ENCODE measurements at regions not wholly inside any gene's neighbourhood (a gene's known extent, or its start where the extent isn't known, plus 50 kb on each side); places are given as distances from the start of the nearest gene placed in this dataset.
A peak's percentile ranks its signal among the peaks of the same experiment; 100 is the strongest.

DNA sequence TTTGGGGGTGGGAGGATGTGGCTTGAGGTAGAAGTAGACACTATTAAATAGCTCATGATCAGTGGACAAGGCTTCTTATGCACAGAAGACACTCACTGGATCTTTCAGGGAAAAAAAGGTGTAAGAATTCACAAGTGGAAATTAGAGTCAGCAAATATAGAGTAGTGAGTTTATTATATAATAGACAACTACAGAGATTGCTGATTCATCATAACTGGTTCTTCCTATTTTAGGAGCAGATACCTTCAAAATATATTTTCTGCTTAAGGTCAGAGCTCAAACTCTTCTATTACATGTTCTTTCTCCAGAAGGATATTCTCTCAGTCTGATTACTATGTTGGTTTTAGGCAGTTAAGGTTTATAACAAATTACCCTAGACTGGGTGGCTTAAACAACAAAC lies 646.9 kb upstream of the CDH7 start:
- TF ChIP-seq, protein P1, sequence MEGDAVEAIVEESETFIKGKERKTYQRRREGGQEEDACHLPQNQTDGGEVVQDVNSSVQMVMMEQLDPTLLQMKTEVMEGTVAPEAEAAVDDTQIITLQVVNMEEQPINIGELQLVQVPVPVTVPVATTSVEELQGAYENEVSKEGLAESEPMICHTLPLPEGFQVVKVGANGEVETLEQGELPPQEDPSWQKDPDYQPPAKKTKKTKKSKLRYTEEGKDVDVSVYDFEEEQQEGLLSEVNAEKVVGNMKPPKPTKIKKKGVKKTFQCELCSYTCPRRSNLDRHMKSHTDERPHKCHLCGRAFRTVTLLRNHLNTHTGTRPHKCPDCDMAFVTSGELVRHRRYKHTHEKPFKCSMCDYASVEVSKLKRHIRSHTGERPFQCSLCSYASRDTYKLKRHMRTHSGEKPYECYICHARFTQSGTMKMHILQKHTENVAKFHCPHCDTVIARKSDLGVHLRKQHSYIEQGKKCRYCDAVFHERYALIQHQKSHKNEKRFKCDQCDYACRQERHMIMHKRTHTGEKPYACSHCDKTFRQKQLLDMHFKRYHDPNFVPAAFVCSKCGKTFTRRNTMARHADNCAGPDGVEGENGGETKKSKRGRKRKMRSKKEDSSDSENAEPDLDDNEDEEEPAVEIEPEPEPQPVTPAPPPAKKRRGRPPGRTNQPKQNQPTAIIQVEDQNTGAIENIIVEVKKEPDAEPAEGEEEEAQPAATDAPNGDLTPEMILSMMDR (IDR thresholded peaks at IDR 0.05; ENCODE audit: borderline replicate concordance, extremely low read depth, insufficient read depth): no peak
- no peak overlapping the region for H3K27ac ChIP-seq (ENCODE audit: low read depth in 2 of 2, low read length in 2 of 2)
- DNase-seq (no peak), FAIRE-seq (no peak)
- H3K27me3 ChIP-seq (ENCODE audit: control insufficient read depth, insufficient read depth, low read length): no peaks in the 10 kb centered on the region
- peaks cover 0 to 6% (median 2%) of the 10 kb centered on the region in 3 donors for H3K9me3 ChIP-seq (ENCODE audit: control insufficient read depth in 2 of 3, insufficient read depth in 1 of 3, low read length in 3 of 3)
- H3K9ac ChIP-seq (ENCODE audit: low read length in 3 of 3): no peak overlapping the region
- no peaks in the 10 kb centered on the region for H3K4me1 ChIP-seq (ENCODE audit: control insufficient read depth in 2 of 3, insufficient read depth in 2 of 3, low read depth in 1 of 3, low read length in 3 of 3)
- no peak overlapping the region for H3K4me3 ChIP-seq (ENCODE audit: low read length in 3 of 3)
- H3K36me3 ChIP-seq (ENCODE audit: control insufficient read depth in 2 of 3, insufficient read depth in 3 of 3, low read length in 3 of 3): no peaks in the 10 kb centered on the region
- intact Hi-C loops (cut with DNase I): no loop called here

DNA sequence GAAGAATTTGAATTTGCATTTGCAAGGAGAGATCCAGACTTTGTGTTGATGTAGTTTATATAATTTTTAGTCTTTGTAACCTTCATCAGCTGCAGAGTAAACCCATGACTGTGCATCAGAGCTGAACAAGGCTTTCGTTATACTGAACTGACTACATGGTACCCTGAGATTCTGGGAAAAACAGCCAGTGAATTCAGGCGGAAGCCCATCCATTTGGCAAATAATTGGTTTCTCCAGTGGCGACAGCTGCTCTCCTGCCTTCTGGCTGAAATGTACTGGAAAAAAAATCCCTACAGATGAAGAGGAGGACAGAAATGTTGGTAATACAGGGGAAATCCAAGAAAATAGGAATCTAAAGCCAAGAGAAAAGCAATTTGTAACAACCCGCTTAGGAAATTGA lies 657.5 kb upstream of the CDH7 start:
- H3K4me3 ChIP-seq (ENCODE audit: low read length in 3 of 3): no peak overlapping the region
- H3K9me3 ChIP-seq (ENCODE audit: control insufficient read depth in 2 of 3, insufficient read depth in 1 of 3, low read length in 3 of 3): no peaks in the 10 kb centered on the region
- no peak for DNase-seq
- intact Hi-C loops (cut with DNase I): no loop called here
- no peaks in the 10 kb centered on the region for H3K27me3 ChIP-seq (ENCODE audit: control insufficient read depth, insufficient read depth, low read length)
- TF ChIP-seq, protein P1 (IDR thresholded peaks at IDR 0.05; ENCODE audit: borderline replicate concordance, extremely low read depth, insufficient read depth): no peak
- FAIRE-seq: no peak
- H3K9ac ChIP-seq (ENCODE audit: low read length in 3 of 3): no peak overlapping the region
- no peaks in the 10 kb centered on the region for H3K4me1 ChIP-seq (ENCODE audit: control insufficient read depth in 2 of 3, insufficient read depth in 2 of 3, low read depth in 1 of 3, low read length in 3 of 3)
- H3K36me3 ChIP-seq (ENCODE audit: control insufficient read depth in 2 of 3, insufficient read depth in 3 of 3, low read length in 3 of 3): no peaks in the 10 kb centered on the region
- no peak overlapping the region for H3K27ac ChIP-seq (ENCODE audit: low read depth in 2 of 2, low read length in 2 of 2)

DNA sequence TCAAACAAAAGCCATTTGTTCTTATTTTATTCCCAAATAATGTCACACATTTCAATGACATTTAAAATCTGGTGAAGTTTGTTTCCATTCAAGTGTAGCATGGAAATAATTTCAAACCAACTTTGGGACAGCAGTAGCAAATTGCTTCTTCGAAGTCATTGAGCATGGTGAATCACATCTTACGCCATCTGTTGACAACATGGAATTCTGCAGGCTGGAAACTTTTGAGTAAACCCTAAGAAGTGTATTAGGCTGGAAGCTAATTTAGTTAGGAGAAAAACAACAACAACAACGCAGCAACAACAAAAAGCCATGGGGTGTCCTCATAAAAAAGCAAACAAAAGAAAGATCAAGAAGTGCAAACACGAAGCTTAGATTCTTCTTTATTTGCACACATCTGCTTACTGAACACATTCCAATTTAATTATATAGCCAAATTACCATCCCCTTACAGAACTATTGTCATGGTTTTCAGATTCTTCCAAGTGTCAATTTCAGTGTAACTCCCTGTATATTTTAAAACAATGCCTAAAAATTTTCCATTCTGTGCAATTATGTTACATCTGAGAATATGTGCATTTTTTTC lies 659.0 kb upstream of the CDH7 start:
- DNase-seq (peak in 2 of 5 donors; percentile 39 to 56), FAIRE-seq (no peak)
- intact Hi-C loops (cut with DNase I): no loop called here
- Histone ChIP-seq H3K27ac (ENCODE audit: low read depth in 2 of 2, low read length in 2 of 2) (no peak overlapping the region), H3K9me3 (ENCODE audit: control insufficient read depth in 2 of 3, insufficient read depth in 1 of 3, low read length in 3 of 3) (no peaks in the 10 kb centered on the region), H3K4me3 (ENCODE audit: low read length in 3 of 3) (no peak overlapping the region), H3K27me3 (ENCODE audit: control insufficient read depth, insufficient read depth, low read length) (no peaks in the 10 kb centered on the region), H3K36me3 (ENCODE audit: control insufficient read depth in 2 of 3, insufficient read depth in 3 of 3, low read length in 3 of 3) (no peaks in the 10 kb centered on the region), H3K9ac (ENCODE audit: low read length in 3 of 3) (no peak overlapping the region), H3K4me1 (ENCODE audit: control insufficient read depth in 2 of 3, insufficient read depth in 2 of 3, low read depth in 1 of 3, low read length in 3 of 3) (no peaks in the 10 kb centered on the region)
- TF ChIP-seq, protein P1 (IDR thresholded peaks at IDR 0.05; ENCODE audit: borderline replicate concordance, extremely low read depth, insufficient read depth): peak; percentile 42

DNA sequence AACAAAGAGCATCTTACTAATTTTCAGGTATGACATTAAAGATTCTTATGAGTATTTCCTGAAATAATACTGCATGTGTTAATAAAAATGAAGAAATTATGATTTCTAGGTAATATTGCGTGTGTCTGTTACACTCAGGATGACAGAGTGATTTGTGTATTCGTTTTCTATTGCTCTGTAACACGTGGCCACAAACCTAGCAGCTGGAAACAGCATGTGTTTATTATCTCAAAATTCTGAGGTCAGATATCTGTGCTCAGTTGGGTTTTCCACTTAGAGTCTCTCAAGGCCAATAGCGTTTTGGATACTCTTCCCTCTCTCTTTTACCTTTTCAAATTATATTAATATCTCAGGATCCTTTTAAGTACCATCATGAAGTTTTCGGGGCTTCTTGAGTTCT lies 667.9 kb upstream of the CDH7 start:
- no peak for FAIRE-seq
- intact Hi-C loops (cut with DNase I): no loop called here

More for the DNA sequence above, 667.9 kb upstream of the CDH7 start:
- no peak overlapping the region for H3K27ac ChIP-seq (ENCODE audit: low read depth in 2 of 2, low read length in 2 of 2)
- TF ChIP-seq, protein P1 (IDR thresholded peaks at IDR 0.05; ENCODE audit: borderline replicate concordance, extremely low read depth, insufficient read depth): no peak
- H3K36me3 ChIP-seq (ENCODE audit: control insufficient read depth in 2 of 3, insufficient read depth in 3 of 3, low read length in 3 of 3): no peaks in the 10 kb centered on the region
- no peaks in the 10 kb centered on the region for H3K27me3 ChIP-seq (ENCODE audit: control insufficient read depth, insufficient read depth, low read length)
- no peak overlapping the region for H3K4me3 ChIP-seq (ENCODE audit: low read length in 3 of 3)
- H3K4me1 ChIP-seq (ENCODE audit: control insufficient read depth in 2 of 3, insufficient read depth in 2 of 3, low read depth in 1 of 3, low read length in 3 of 3): no peaks in the 10 kb centered on the region
- H3K9me3 ChIP-seq (ENCODE audit: control insufficient read depth in 2 of 3, insufficient read depth in 1 of 3, low read length in 3 of 3): no peaks in the 10 kb centered on the region
- no peak overlapping the region for H3K9ac ChIP-seq (ENCODE audit: low read length in 3 of 3)
- DNase-seq: no peak

Measured in kidney (tissue), 13 donors.